ENCODE measurements at regions not wholly inside any gene's neighbourhood (a gene's known extent, or its start where the extent isn't known, plus 50 kb on each side); places are given as distances from the start of the nearest gene placed in this dataset.

DNA sequence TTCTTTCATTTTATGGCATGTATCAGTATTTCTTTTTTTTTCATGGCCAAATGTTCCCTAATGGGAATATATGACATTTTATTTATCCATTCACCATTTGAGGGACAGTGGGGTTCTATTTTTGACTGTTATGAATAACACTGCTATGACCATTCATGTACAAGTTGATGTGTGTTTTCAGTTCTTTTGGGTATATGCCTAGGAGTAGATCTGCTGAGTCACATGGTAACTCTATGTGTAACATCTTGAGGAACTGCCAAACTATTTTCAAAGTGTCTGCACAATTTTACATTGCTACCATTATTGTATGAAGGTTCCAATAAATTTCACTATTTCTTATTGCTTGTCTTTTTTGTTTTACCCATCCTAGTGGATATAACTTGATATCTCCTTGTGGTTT is 223.0 kb downstream of the TANC2 start:
- no peaks in the 10 kb centered on the region for H3K9me3 ChIP-seq (ENCODE audit: control insufficient read depth, low read depth, low read length)
- H3K27me3 Mint-ChIP-seq (ENCODE audit: low read depth): no peaks in the 10 kb centered on the region
- H3K79me2 ChIP-seq (ENCODE audit: insufficient read depth, low read length): no peaks in the 10 kb centered on the region
- no peaks in the 10 kb centered on the region for H3K27me3 ChIP-seq (ENCODE audit: insufficient read depth, low read length)
- 0 out of 7 replicates have a peak overlapping the region, but pooled peaks of 1 of the 3 experiments have one; percentile 3 for H3K27ac Mint-ChIP-seq
- no peak overlapping the region for H3K23ac ChIP-seq (ENCODE audit: insufficient read length, low read depth, low read length)
- H4K5ac ChIP-seq (ENCODE audit: insufficient read length, low read depth, low read length): no peak overlapping the region
- H3K4ac ChIP-seq (ENCODE audit: low read depth, low read length): no peak overlapping the region
- no peak overlapping the region for H3K18ac ChIP-seq (ENCODE audit: insufficient read length, low read depth, low read length)
- H3K36me3 Mint-ChIP-seq (ENCODE audit: insufficient read depth in 1 of 3, low read depth in 3 of 3): no peaks in the 10 kb centered on the region
- H3K9ac ChIP-seq (ENCODE audit: extremely low read depth, insufficient read length, low read length): no peak overlapping the region
- no peak overlapping the region for H4K8ac ChIP-seq (replicated peaks; ENCODE audit: insufficient read length, low read depth, low read length)
- no peaks in the 10 kb centered on the region for H3K23me2 ChIP-seq (ENCODE audit: insufficient read length, low read depth, low read length, poor library complexity, severe bottlenecking)
- H2AK5ac ChIP-seq (ENCODE audit: insufficient read length, low read length): no peak overlapping the region
- no peak overlapping the region for H3K56ac ChIP-seq (ENCODE audit: insufficient read length, low read depth, low read length)
- H3K4me1 Mint-ChIP-seq: no peaks in the 10 kb centered on the region
- H2BK5ac ChIP-seq (ENCODE audit: insufficient read length, low read length): no peak overlapping the region
- no peak overlapping the region for H2BK20ac ChIP-seq (ENCODE audit: low read depth, low read length, poor library complexity, severe bottlenecking)
- no peak overlapping the region for H3K4me3 Mint-ChIP-seq
- no peaks in the 10 kb centered on the region for H3K79me1 ChIP-seq (ENCODE audit: insufficient read depth, low read depth, low read length, poor library complexity, severe bottlenecking)
- no peaks in the 10 kb centered on the region for H4K20me1 ChIP-seq (ENCODE audit: control insufficient read depth, insufficient read depth, insufficient read length)
- H3K4me2 ChIP-seq (ENCODE audit: insufficient read depth, insufficient read length, low read length): no peak overlapping the region
- TF ChIP-seq, protein P1, sequence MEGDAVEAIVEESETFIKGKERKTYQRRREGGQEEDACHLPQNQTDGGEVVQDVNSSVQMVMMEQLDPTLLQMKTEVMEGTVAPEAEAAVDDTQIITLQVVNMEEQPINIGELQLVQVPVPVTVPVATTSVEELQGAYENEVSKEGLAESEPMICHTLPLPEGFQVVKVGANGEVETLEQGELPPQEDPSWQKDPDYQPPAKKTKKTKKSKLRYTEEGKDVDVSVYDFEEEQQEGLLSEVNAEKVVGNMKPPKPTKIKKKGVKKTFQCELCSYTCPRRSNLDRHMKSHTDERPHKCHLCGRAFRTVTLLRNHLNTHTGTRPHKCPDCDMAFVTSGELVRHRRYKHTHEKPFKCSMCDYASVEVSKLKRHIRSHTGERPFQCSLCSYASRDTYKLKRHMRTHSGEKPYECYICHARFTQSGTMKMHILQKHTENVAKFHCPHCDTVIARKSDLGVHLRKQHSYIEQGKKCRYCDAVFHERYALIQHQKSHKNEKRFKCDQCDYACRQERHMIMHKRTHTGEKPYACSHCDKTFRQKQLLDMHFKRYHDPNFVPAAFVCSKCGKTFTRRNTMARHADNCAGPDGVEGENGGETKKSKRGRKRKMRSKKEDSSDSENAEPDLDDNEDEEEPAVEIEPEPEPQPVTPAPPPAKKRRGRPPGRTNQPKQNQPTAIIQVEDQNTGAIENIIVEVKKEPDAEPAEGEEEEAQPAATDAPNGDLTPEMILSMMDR (conservative IDR thresholded peaks at IDR 0.05): no peak
- no peaks in the 10 kb centered on the region for H3K9me3 Mint-ChIP-seq
- H2BK12ac ChIP-seq (ENCODE audit: insufficient read length, low read depth, low read length): no peak overlapping the region
- H4K91ac ChIP-seq (ENCODE audit: insufficient read length, low read depth, low read length): no peak overlapping the region
- DNase-seq: no peak
- H3K14ac ChIP-seq (ENCODE audit: insufficient read depth, low read length): no peak overlapping the region
- no peak overlapping the region for H3K27ac ChIP-seq (ENCODE audit: insufficient read length, low read depth, low read length)
- H2BK15ac ChIP-seq (ENCODE audit: low read depth, low read length): no peak overlapping the region
- H2BK120ac ChIP-seq (ENCODE audit: low read depth, low read length, poor library complexity, severe bottlenecking): no peak overlapping the region
- H3T11ph ChIP-seq (ENCODE audit: low read length): no peak overlapping the region
- H2AFZ ChIP-seq (ENCODE audit: low read length): no peak overlapping the region
- no peaks in the 10 kb centered on the region for H3K4me1 ChIP-seq (ENCODE audit: insufficient read depth, low read length)
